Urinary bladder (tissue), 3 donors: ENCODE measurements at regions not wholly inside any gene's neighbourhood (a gene's known extent, or its start where the extent isn't known, plus 50 kb on each side); places are given as distances from the start of the nearest gene placed in this dataset.

Experiments
- DNase-seq: peaks from one replicate; pipeline ENCODE4 v3.0.0-alpha.2; 2015; ENCODE audit errors: extremely low spot score
- H3K27ac ChIP-seq: one replicate; pipeline ENCODE4 v1.5.1; 2013; ENCODE audit warnings: low read depth, mild to moderate bottlenecking, moderate library complexity
- H3K36me3 ChIP-seq: one replicate; pipeline ENCODE4 v1.6.1; 2013; ENCODE audit warnings: mild to moderate bottlenecking, moderate library complexity; ENCODE audit not compliant: insufficient read depth
- H3K4me1 ChIP-seq: one replicate; pipeline ENCODE4 v1.6.1; 2013; ENCODE audit warnings: mild to moderate bottlenecking, moderate library complexity; ENCODE audit not compliant: insufficient read depth
- H3K4me3 ChIP-seq: one replicate; pipeline ENCODE4 v1.5.1; 2013; ENCODE audit warnings: low read depth, low read length
- WGBS: extraction: QIAGEN DNeasy Blood & Tissue Kit; methylation state at CpG from one replicate; pipeline ENCODE4 v1.1.7; 2013; 5-methylcytosine and 5-hydroxymethylcytosine counted together
- donor health status: healthy with polysubstance abuse.
- donor health status: healthy.

DNA sequence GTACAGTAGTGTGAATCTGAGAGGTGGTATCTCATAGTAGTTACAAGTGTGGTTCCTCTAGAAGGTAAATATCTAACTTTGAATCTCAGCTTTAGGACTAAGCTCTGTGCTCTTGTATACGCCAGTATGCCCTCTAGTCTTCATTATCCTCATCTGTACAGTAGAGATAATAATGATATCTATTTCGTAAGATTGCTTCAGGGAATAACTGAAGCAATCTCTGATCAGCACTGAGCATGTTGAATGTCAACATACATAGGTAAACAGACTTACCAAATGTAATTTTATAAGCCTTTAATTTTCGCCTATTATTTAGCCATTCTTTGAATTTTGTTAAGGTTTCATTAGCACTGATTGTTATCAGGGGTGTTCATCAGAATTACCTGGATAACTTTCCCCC, 175.2 kb upstream of the ANKRD50 start:
- 88% methylated on average over 3 of the region's 3 CpGs for WGBS
- Histone ChIP-seq H3K4me1 (no peaks in the 10 kb centered on the region), H3K4me3 (no peak overlapping the region), H3K36me3 (no peaks in the 10 kb centered on the region), H3K27ac (no peak overlapping the region)
- DNase-seq: no peak

DNA sequence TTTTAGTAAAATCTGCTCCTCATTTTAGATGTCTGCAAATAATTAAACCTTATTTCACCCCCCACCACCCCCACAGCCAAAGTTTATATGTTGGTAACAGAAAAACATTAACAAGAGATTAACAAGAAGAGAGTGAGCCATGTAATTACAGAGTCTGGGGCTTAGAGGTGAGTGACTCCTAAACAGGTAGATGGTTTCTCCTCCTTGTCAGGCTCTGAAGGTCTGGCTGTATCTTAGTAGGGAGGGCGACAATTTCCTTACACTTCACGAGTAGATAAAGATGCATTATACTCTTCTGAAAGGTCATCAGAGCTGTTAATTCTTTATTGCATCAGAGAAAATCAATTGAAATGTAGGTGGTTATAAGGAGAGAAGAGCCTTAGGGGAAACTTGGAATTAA, 171.8 kb upstream of the ANKRD50 start:
- 89% methylated on average over 2 of the region's 2 CpGs for WGBS

DNA sequence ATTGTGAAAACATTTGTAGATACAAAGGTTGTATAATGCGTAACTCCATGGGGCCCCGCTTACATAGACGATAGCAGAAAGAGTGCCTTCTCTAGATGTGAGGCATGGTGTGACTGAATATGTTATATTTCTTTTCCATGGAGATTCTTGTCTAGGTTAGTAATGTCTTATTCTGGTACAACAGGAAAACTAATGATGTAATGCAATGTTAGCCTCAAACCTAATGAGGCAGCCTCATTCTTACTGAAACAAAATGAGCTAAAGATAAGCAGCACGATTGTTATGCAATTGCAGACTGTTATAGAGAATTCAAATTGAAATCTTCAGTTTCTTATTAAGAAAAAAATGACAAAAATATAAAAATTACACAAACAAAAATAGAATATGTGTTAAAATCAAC, 171.1 kb upstream of the ANKRD50 start:
- no peak for DNase-seq
- H3K36me3 ChIP-seq: no peaks in the 10 kb centered on the region
- no peak overlapping the region for H3K27ac ChIP-seq
- no peaks in the 10 kb centered on the region for H3K4me1 ChIP-seq
- H3K4me3 ChIP-seq: no peak overlapping the region
- 65% methylated on average over 4 of the region's 4 CpGs for WGBS

More for the DNA sequence above, 171.8 kb upstream of the ANKRD50 start:
- Histone ChIP-seq H3K4me3 (no peak overlapping the region), H3K4me1 (no peaks in the 10 kb centered on the region), H3K27ac (no peak overlapping the region), H3K36me3 (no peaks in the 10 kb centered on the region)
- DNase-seq: no peak

GRCh38 chr4:124879195-124879594, 166.7 kb upstream of the ANKRD50 start:
- no peak overlapping the region for H3K4me3 ChIP-seq
- no peaks in the 10 kb centered on the region for H3K36me3 ChIP-seq
- DNase-seq: no peak
- H3K27ac ChIP-seq: no peak overlapping the region
- H3K4me1 ChIP-seq: no peaks in the 10 kb centered on the region
- WGBS: 92% methylated on average over 2 of the region's 2 CpGs

- no peak for DNase-seq
- WGBS: 91% methylated on average over 2 of the region's 2 CpGs
- Histone ChIP-seq H3K36me3 (no peaks in the 10 kb centered on the region), H3K4me1 (no peaks in the 10 kb centered on the region), H3K4me3 (no peak overlapping the region), H3K27ac (no peak overlapping the region)
Observed at GRCh38 chr4:124874172-124874450, 161.6 kb upstream of the ANKRD50 start.

DNA sequence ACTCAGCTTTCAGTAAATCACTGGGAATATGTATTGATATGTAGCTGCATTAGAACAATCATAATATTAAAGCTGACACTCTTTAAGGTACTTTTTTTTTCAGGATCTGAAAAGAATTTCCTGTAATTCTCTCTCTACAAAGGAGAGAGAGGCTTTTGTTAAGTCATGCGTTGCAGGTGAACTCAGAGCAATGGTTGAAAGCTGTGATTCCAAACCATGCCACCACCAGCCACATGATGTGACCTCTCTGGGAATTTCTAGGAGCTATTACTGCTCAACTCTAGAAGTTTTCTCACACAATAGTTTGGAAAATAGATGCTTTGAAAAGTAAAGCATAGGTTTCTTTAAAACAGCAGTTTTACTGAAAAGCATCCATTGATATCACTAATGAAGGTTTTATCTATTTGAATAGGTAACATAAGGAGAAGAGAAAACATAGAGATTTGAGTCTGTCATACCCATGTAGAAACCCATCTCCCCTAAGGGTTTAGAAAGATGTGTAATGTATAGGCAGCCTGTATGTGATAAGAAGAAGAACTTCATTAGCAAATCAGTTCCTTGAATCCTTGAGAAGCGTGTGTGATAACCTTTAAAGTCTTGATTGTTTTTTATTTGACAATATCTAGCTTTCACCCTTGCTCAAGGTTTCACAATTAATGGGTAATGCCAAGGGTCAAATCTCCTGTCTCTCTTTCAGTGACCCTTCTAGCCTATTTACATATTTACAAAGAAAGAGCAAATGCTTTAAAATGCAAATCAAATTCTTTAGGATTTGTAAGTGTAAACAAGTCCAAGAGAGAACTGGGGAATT, 161.0 kb upstream of the ANKRD50 start:
- Histone ChIP-seq H3K4me1 (no peaks in the 10 kb centered on the region), H3K36me3 (no peaks in the 10 kb centered on the region), H3K27ac (no peak overlapping the region), H3K4me3 (no peak overlapping the region)
- no peak for DNase-seq
- 83% methylated on average over 2 of the region's 2 CpGs for WGBS

DNA sequence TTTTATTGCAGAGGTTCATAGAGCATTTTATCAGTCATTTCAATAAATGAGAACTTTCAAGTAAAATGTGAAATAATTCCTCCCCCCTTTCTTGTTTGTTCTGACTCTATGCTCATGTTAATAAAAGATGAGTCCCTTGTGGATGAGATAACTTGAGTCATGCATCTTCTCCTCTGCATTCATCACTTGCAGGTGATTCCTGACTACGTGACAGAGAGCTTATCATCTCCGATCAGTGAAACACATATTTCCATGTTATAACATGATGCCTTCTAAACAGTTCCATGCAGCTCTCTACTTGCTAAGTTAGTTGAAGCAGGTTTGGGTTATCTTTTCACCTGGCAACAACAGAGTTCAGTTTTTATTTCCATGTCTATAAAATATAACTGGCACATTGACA, 160.1 kb upstream of the ANKRD50 start:
- WGBS: 85% methylated on average over 2 of the region's 2 CpGs
- H3K4me1 ChIP-seq: no peaks in the 10 kb centered on the region
- H3K36me3 ChIP-seq: no peaks in the 10 kb centered on the region
- DNase-seq: no peak
- H3K27ac ChIP-seq: no peak overlapping the region
- no peak overlapping the region for H3K4me3 ChIP-seq

- DNase-seq: no peak
- no peak overlapping the region for H3K27ac ChIP-seq
- no peaks in the 10 kb centered on the region for H3K4me1 ChIP-seq
- WGBS: 75% methylated on average over 6 of the region's 6 CpGs
- no peaks in the 10 kb centered on the region for H3K36me3 ChIP-seq
- no peak overlapping the region for H3K4me3 ChIP-seq
Observed at GRCh38 chr4:124869961-124870495, 157.5 kb upstream of the ANKRD50 start.

DNA sequence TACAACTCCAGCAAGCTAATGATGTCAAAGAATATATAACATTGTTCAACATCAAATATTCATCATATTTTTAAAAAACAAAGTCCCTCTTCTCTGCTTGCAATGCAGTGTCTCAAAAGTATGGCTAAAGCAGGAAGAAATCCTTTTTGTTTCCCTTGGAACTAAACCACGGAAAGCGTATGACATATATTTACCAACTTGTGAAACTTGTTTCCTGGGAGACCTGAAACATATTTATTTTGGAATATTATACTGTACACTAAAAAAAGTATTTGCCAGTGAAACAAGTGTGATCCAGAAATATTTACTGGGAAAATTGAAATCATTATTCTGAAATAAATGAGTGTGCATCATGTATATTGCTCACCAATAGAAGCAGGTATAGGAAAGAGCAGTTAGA, 156.0 kb upstream of the ANKRD50 start:
- Histone ChIP-seq H3K4me1 (no peaks in the 10 kb centered on the region), H3K4me3 (no peak overlapping the region), H3K27ac (no peak overlapping the region), H3K36me3 (no peaks in the 10 kb centered on the region)
- no peak for DNase-seq
- WGBS: 61% methylated on average over 2 of the region's 2 CpGs

- Histone ChIP-seq H3K4me1 (no peaks in the 10 kb centered on the region), H3K4me3 (no peak overlapping the region), H3K27ac (no peak overlapping the region), H3K36me3 (no peaks in the 10 kb centered on the region)
- no peak for DNase-seq
- 98% methylated on average over 1 of the region's 1 CpG for WGBS
Observed at GRCh38 chr4:124867536-124867935, 155.0 kb upstream of the ANKRD50 start.

GRCh38 chr4:124866301-124866700, 153.8 kb upstream of the ANKRD50 start:
- WGBS: 79% methylated on average over 1 of the region's 1 CpG
- Histone ChIP-seq H3K4me1 (no peaks in the 10 kb centered on the region), H3K36me3 (no peaks in the 10 kb centered on the region), H3K4me3 (no peak overlapping the region), H3K27ac (no peak overlapping the region)
- DNase-seq: no peak

DNA sequence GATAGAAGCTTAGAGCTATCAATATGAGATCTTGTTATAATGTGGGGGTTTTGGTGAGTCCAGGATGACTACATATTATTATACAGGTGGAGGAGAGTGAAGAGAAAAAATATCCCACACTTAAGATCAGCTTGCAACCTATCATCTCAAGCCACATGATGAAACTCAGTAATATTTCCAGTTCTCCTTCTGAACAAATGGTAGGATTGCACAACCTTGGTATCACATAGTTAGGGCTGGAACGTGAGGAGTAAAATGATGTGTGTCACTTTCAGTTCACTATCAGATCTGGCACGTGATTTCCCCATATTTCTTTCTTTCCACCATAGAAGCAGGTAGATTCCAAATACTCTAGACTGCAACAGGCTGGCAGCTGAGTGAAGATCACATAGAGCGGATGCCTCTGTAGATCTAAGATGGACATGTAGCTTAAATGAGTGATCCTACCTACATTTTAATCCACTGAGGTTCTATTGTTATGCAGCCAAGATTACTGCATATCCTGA, 150.6 kb upstream of the ANKRD50 start:
- WGBS: 88% methylated on average over 3 of the region's 3 CpGs
- Histone ChIP-seq H3K4me3 (no peak overlapping the region), H3K27ac (no peak overlapping the region), H3K36me3 (no peaks in the 10 kb centered on the region), H3K4me1 (no peaks in the 10 kb centered on the region)
- no peak for DNase-seq

GRCh38 chr4:124862261-124862660, 149.7 kb upstream of the ANKRD50 start:
- no peak overlapping the region for H3K4me3 ChIP-seq

GRCh38 chr4:124861761-124862160, 149.2 kb upstream of the ANKRD50 start:
- no peaks in the 10 kb centered on the region for H3K4me1 ChIP-seq
- no peak overlapping the region for H3K27ac ChIP-seq
- DNase-seq: no peak
- no peak overlapping the region for H3K4me3 ChIP-seq
- no peaks in the 10 kb centered on the region for H3K36me3 ChIP-seq
- 96% methylated on average over 3 of the region's 3 CpGs for WGBS

More at GRCh38 chr4:124862261-124862660, 149.7 kb upstream of the ANKRD50 start:
- Histone ChIP-seq H3K36me3 (no peaks in the 10 kb centered on the region), H3K4me1 (no peaks in the 10 kb centered on the region), H3K27ac (no peak overlapping the region)
- DNase-seq: no peak
